Kidney (tissue), 13 donors: ENCODE measurements at regions not wholly inside any gene's neighbourhood (a gene's known extent, or its start where the extent isn't known, plus 50 kb on each side); places are given as distances from the start of the nearest gene placed in this dataset.

Experiments
- DNase-seq, 5 donors: peaks; one replicate each; pipeline ENCODE4 v3.0.0-alpha.2; 2013 to 2020
- FAIRE-seq: peaks from 2 replicates; lab custom pipeline; 2012; peaks lifted over from hg19 to GRCh38; lab: Jason Lieb, UNC
- H3K27ac ChIP-seq, 2 donors: one replicate each; pipeline ENCODE4 v1.7.0; 2013; ENCODE audit warnings: low read depth in 2 of 2, low read length in 2 of 2, inconsistent platforms in 1 of 2
- H3K27me3 ChIP-seq: one replicate; pipeline ENCODE4 v1.7.1; 2013; ENCODE audit warnings: low read length, inconsistent platforms; ENCODE audit not compliant: control insufficient read depth, insufficient read depth
- H3K36me3 ChIP-seq, 3 donors: one replicate each; pipeline versions ENCODE4 v1.7.0 to v1.7.1; 2013; ENCODE audit warnings: low read length in 3 of 3, control low read depth in 1 of 3, inconsistent platforms in 1 of 3; ENCODE audit not compliant: insufficient read depth in 3 of 3, control insufficient read depth in 2 of 3
- H3K4me1 ChIP-seq, 3 donors: one replicate each; pipeline versions ENCODE4 v1.7.0 to v1.7.1; 2013; ENCODE audit warnings: low read length in 3 of 3, inconsistent platforms in 1 of 3, low read depth in 1 of 3; ENCODE audit not compliant: control insufficient read depth in 2 of 3, insufficient read depth in 2 of 3
- H3K4me3 ChIP-seq, 3 donors: one replicate each; pipeline versions ENCODE4 v1.7.0 to v1.8.1; 2013; ENCODE audit warnings: low read length in 3 of 3, control low read depth in 1 of 3, inconsistent platforms in 1 of 3
- H3K9ac ChIP-seq, 3 donors: one replicate each; pipeline versions ENCODE4 v1.7.0 to v1.7.1; 2013; ENCODE audit warnings: low read length in 3 of 3, control low read depth in 1 of 3, inconsistent platforms in 1 of 3
- H3K9me3 ChIP-seq, 3 donors: one replicate each; pipeline versions ENCODE4 v1.7.0 to v1.7.1; 2013; ENCODE audit warnings: low read length in 3 of 3, control low read depth in 1 of 3, inconsistent platforms in 1 of 3; ENCODE audit not compliant: control insufficient read depth in 2 of 3, insufficient read depth in 1 of 3
- intact Hi-C: fragments of 100-400 bp; cut with DNase I; formaldehyde crosslinking; loops from one replicate; pipeline ENCODE4 v1.11.1; 2022
- TF ChIP-seq, protein P1 (sequence below): IDR thresholded peaks from 3 replicates; pipeline ENCODE4 v1.5.1; 2012; ENCODE audit warnings: mild to moderate bottlenecking, moderate library complexity, borderline replicate concordance; ENCODE audit not compliant: insufficient read depth; ENCODE audit errors: extremely low read depth
- donor health status: control.
- donor health status: control.
- donor health status: control.
- donor health status: control.
- donor health status: control.
- donor health status: DM: yes; HTN: yes; CAD: no.
- donor health status: Normal renal cell carcinoma (clear cell type).

DNA sequence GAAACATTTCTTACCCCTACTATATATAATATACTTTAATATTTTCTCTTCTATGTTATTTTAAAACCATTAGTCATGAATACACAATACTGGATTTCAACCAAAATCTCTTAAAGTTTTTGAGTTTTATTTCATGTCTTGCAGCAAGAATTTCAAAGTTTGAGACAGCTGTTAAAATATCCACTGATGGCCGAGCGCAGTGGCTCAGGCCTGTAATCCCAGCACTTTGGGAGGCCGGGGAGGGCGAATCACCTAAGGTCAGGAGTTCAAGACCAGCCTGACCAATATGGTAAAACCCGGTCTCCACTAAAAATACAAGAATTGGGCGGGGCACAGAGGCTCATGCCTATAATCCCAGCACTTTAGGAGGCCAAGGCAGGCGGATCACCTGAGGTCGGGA is 59.7 kb upstream of the DAPK1 start:
- FAIRE-seq (no peak), DNase-seq (no peak)
- Histone ChIP-seq H3K27me3 (no peaks in the 10 kb centered on the region), H3K9me3 (no peaks in the 10 kb centered on the region), H3K36me3 (no peaks in the 10 kb centered on the region), H3K9ac (no peak overlapping the region), H3K4me3 (no peak overlapping the region), H3K27ac (no peak overlapping the region), H3K4me1 (no peaks in the 10 kb centered on the region)
- TF ChIP-seq, protein P1, sequence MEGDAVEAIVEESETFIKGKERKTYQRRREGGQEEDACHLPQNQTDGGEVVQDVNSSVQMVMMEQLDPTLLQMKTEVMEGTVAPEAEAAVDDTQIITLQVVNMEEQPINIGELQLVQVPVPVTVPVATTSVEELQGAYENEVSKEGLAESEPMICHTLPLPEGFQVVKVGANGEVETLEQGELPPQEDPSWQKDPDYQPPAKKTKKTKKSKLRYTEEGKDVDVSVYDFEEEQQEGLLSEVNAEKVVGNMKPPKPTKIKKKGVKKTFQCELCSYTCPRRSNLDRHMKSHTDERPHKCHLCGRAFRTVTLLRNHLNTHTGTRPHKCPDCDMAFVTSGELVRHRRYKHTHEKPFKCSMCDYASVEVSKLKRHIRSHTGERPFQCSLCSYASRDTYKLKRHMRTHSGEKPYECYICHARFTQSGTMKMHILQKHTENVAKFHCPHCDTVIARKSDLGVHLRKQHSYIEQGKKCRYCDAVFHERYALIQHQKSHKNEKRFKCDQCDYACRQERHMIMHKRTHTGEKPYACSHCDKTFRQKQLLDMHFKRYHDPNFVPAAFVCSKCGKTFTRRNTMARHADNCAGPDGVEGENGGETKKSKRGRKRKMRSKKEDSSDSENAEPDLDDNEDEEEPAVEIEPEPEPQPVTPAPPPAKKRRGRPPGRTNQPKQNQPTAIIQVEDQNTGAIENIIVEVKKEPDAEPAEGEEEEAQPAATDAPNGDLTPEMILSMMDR: no peak
- intact Hi-C loops: no loop called here

DNA sequence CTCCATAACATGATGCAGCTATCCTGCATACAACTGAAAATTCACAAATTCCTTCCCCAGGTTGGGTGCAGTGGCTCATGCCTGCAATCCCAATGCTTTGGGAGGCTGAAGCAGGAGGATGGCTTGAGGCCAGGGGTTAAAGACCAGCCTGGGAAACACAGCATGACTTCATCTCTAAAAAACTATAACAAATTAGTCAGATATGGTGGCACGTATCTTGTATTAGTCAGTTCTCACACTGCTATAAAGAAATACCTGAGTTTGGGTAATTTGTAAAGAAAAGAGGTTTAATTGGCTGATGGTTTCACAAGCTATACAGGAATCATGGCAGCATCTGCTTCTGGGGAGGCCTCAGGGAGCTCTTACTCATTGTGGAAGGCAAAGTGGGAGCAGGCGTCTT is 56.4 kb upstream of the DAPK1 start:
- Histone ChIP-seq H3K9me3 (no peaks in the 10 kb centered on the region), H3K27me3 (no peaks in the 10 kb centered on the region), H3K4me1 (peaks cover 0 to 2% (median 0%) of the 10 kb centered on the region in 3 donors), H3K36me3 (no peaks in the 10 kb centered on the region), H3K9ac (no peak overlapping the region), H3K4me3 (no peak overlapping the region), H3K27ac (no peak overlapping the region)
- intact Hi-C loops: no loop called here
- FAIRE-seq (no peak), DNase-seq (no peak)
- TF ChIP-seq, protein P1: no peak

DNA sequence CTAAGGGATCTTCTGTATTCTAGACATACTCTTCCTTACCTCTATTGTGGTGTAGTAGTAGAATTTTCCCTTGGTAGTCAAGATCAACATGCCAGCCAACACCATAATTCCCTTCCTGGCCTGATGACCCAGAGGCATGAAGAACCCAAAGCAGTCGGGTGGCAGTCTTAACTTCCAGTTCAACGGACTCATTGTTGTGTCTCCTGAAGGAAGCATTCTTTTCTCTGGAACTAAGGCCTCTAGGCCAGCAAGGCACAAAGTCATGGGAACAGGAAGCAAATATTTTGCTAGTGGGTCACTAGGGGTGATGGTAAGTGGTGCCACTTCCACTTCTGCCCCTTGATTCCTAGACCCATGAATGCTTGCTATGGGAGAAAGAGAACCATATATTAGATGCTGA is 55.2 kb upstream of the DAPK1 start:
- intact Hi-C loops: no loop called here

More for the DNA sequence above, 55.2 kb upstream of the DAPK1 start:
- no peaks in the 10 kb centered on the region for H3K36me3 ChIP-seq
- no peaks in the 10 kb centered on the region for H3K9me3 ChIP-seq
- no peaks in the 10 kb centered on the region for H3K27me3 ChIP-seq
- H3K4me3 ChIP-seq: no peak overlapping the region
- DNase-seq (no peak), FAIRE-seq (no peak)
- TF ChIP-seq, protein P1: no peak
- no peak overlapping the region for H3K9ac ChIP-seq
- H3K27ac ChIP-seq: no peak overlapping the region
- peaks cover 0 to 2% (median 0%) of the 10 kb centered on the region in 3 donors for H3K4me1 ChIP-seq
